Liver (tissue), 7 donors: ENCODE measurements at regions not wholly inside any gene's neighbourhood (a gene's known extent, or its start where the extent isn't known, plus 50 kb on each side); places are given as distances from the start of the nearest gene placed in this dataset.

Source experiments
- DNase-seq: peaks from one replicate; pipeline ENCODE4 v3.0.0-alpha.2; 2017; ENCODE audit warnings: low spot score
- H3K27ac ChIP-seq, 2 donors: one replicate each; pipeline ENCODE4 v1.7.0; 2013; ENCODE audit warnings: inconsistent platforms in 2 of 2, low read length in 2 of 2, control low read depth in 1 of 2, low read depth in 1 of 2, mild to moderate bottlenecking in 1 of 2
- H3K27me3 ChIP-seq, 4 donors: one replicate each; pipeline versions ENCODE4 v1.6.1 to v1.7.0; 2013; ENCODE audit warnings: low read length in 3 of 4, inconsistent platforms in 1 of 4, mild to moderate bottlenecking in 1 of 4, moderate library complexity in 1 of 4; ENCODE audit not compliant: control insufficient read depth in 4 of 4, insufficient read depth in 4 of 4
- H3K36me3 ChIP-seq, 4 donors: one replicate each; pipeline versions ENCODE4 v1.6.1 to v1.7.0; 2013; ENCODE audit warnings: low read length in 3 of 4, mild to moderate bottlenecking in 3 of 4, low read depth in 1 of 4, moderate library complexity in 1 of 4; ENCODE audit not compliant: control insufficient read depth in 4 of 4, insufficient read depth in 3 of 4
- H3K4me1 ChIP-seq, 4 donors: one replicate each; pipeline versions ENCODE4 v1.6.1 to v1.7.0; 2013; ENCODE audit warnings: low read length in 3 of 4, mild to moderate bottlenecking in 3 of 4, moderate library complexity in 1 of 4; ENCODE audit not compliant: control insufficient read depth in 4 of 4, insufficient read depth in 4 of 4
- H3K4me3 ChIP-seq, 3 donors: one replicate each; pipeline versions ENCODE4 v1.6.1 to v1.7.0; 2013; ENCODE audit warnings: low read length in 3 of 3, control low read depth in 1 of 3, low read depth in 1 of 3, mild to moderate bottlenecking in 1 of 3
- H3K9ac ChIP-seq, 2 donors: one replicate each; pipeline ENCODE4 v1.7.0; 2013; ENCODE audit warnings: low read length in 2 of 2, mild to moderate bottlenecking in 2 of 2, moderate library complexity in 2 of 2, control low read depth in 1 of 2, low read depth in 1 of 2
- H3K9me3 ChIP-seq, 4 donors: one replicate each; pipeline versions ENCODE4 v1.6.1 to v1.7.0; 2013; ENCODE audit warnings: low read length in 3 of 4; ENCODE audit not compliant: control insufficient read depth in 4 of 4
- ATF3 ChIP-seq: IDR thresholded peaks from 2 replicates; pipeline ENCODE4 v1.6.1; 2016; ENCODE audit warnings: antibody characterized with exemption
- EGR1 ChIP-seq, 2 donors: IDR thresholded peaks; 2 replicates each; pipeline ENCODE4 v1.6.1; 2016 to 2018; ENCODE audit warnings: antibody characterized with exemption in 2 of 2, low read depth in 2 of 2
- GABPA ChIP-seq, 2 donors: IDR thresholded peaks in 1 of 2; conservative IDR thresholded peaks in 1 of 2; 2 replicates each; pipeline ENCODE4 v1.6.1; 2016; ENCODE audit warnings: antibody characterized with exemption in 2 of 2, mild to moderate bottlenecking in 1 of 2, moderate library complexity in 1 of 2
- HNF4A ChIP-seq, 2 donors: conservative IDR thresholded peaks; 2 replicates each; pipeline ENCODE4 v1.6.1; 2016; ENCODE audit warnings: antibody characterized with exemption in 2 of 2, mild to moderate bottlenecking in 2 of 2
- NR2F2 ChIP-seq: IDR thresholded peaks from 2 replicates; pipeline ENCODE4 v1.6.1; 2016; ENCODE audit warnings: antibody characterized with exemption
- RAD21 ChIP-seq, 2 donors: IDR thresholded peaks; 2 replicates each; pipeline ENCODE4 v1.6.1; 2016; ENCODE audit warnings: antibody characterized with exemption in 2 of 2, mild to moderate bottlenecking in 2 of 2
- REST ChIP-seq: IDR thresholded peaks from 2 replicates; pipeline ENCODE4 v1.6.1; 2016; ENCODE audit warnings: antibody characterized with exemption, mild to moderate bottlenecking
- RXRA ChIP-seq, 2 donors: IDR thresholded peaks; 2 replicates each; pipeline ENCODE4 v1.6.1; 2017 to 2018; ENCODE audit warnings: antibody characterized with exemption in 2 of 2, mild to moderate bottlenecking in 1 of 2
- SP1 ChIP-seq: IDR thresholded peaks from 2 replicates; pipeline ENCODE4 v1.6.1; 2018; ENCODE audit warnings: antibody characterized with exemption, mild to moderate bottlenecking
- YY1 ChIP-seq: IDR thresholded peaks from 2 replicates; pipeline ENCODE4 v1.6.1; 2016; ENCODE audit warnings: antibody characterized with exemption, mild to moderate bottlenecking
- ZBTB33 ChIP-seq: IDR thresholded peaks from 2 replicates; pipeline ENCODE4 v1.6.1; 2016; ENCODE audit warnings: antibody characterized with exemption
- WGBS: extraction: QIAGEN DNeasy Blood & Tissue Kit; methylation state at CpG from one replicate; pipeline ENCODE4 v1.1.7; 2013; 5-methylcytosine and 5-hydroxymethylcytosine counted together
- donor health status: healthy.
- donor health status: healthy.
- donor health status: healthy.
- donor health status: healthy.

- TF ChIP-seq REST (no peak), RXRA (IDR thresholded peaks at IDR 0.05) (no peak), NR2F2 (no peak), RAD21 (IDR thresholded peaks at IDR 0.05) (no peak)
These were observed 778.1 kb downstream of the SEMA5A start (continued) for GRCh38 chr5:8767746-8768145.

- no peaks in the 10 kb centered on the region for H3K36me3 ChIP-seq
- H3K27ac ChIP-seq: no peak overlapping the region
- TF ChIP-seq HNF4A (conservative IDR thresholded peaks at IDR 0.05) (no peak), EGR1 (IDR thresholded peaks at IDR 0.05; ENCODE audit: low read depth in 2 of 2) (no peak), ZBTB33 (no peak)
- H3K9ac ChIP-seq: no peak overlapping the region
- 67% methylated on average over 3 of the region's 3 CpGs for WGBS
- H3K27me3 ChIP-seq: peaks cover 0 to 3% (median 0%) of the 10 kb centered on the region in 4 donors
- no peaks in the 10 kb centered on the region for H3K4me1 ChIP-seq
- DNase-seq: no peak
- H3K4me3 ChIP-seq: no peak overlapping the region
- no peaks in the 10 kb centered on the region for H3K9me3 ChIP-seq
These were observed 776.2 kb downstream of the SEMA5A start for GRCh38 chr5:8769631-8770030.

GRCh38 chr5:8770431-8770830 lies 775.4 kb downstream of the SEMA5A start:
- DNase-seq: no peak
- Histone ChIP-seq H3K9ac (no peak overlapping the region), H3K4me3 (no peak overlapping the region), H3K27ac (no peak overlapping the region), H3K36me3 (no peaks in the 10 kb centered on the region), H3K27me3 (peaks cover 0 to 3% (median 0%) of the 10 kb centered on the region in 4 donors), H3K9me3 (no peaks in the 10 kb centered on the region), H3K4me1 (no peaks in the 10 kb centered on the region)
- TF ChIP-seq EGR1 (IDR thresholded peaks at IDR 0.05; ENCODE audit: low read depth in 2 of 2) (no peak), SP1 (no peak), YY1 (no peak), ATF3 (no peak), ZBTB33 (no peak), GABPA (IDR thresholded peaks at IDR 0.05 in 1 of 2, conservative IDR thresholded peaks at IDR 0.05 in 1 of 2) (no peak)
- WGBS: 81% methylated on average over 3 of the region's 3 CpGs
